Stimulated activated CD4-positive, alpha-beta T cell treated with anti-CD3 and anti-CD28 coated beads, Interleukin-15, amount 100 ng/mL, for 24 hours (primary cell): ENCODE measurements at regions not wholly inside any gene's neighbourhood (a gene's known extent, or its start where the extent isn't known, plus 50 kb on each side); places are given as distances from the start of the nearest gene placed in this dataset.
"Not testable (repeated sequence)": the region's sequence is repeated elsewhere in the genome, so short reads cannot be mapped to it uniquely, and the experiment has no call there.

ENCODE experiments used
- DNase-seq: peaks from one replicate; pipeline ENCODE4 v3.0.0-alpha.2; 2020

DNA sequence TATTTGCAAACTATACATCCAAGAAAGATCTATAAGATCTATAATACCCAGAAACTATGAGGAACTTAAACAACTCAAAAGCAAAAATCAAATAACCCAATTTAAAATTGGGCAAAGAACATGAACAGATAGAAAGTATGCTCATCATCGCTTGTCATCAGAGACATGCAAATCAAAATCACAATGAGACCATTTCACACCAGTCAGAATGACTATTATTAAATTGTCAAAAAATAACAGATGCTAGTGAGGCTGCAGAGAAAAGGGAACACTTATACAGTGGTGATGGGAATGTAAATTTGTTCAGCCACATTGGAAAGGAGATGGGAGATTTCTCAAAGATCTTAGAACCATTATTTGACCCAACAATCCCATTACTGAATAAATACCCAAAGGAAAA, 1451.7 kb upstream of the ADGRL3 start:
- DNase-seq: no peak

DNA sequence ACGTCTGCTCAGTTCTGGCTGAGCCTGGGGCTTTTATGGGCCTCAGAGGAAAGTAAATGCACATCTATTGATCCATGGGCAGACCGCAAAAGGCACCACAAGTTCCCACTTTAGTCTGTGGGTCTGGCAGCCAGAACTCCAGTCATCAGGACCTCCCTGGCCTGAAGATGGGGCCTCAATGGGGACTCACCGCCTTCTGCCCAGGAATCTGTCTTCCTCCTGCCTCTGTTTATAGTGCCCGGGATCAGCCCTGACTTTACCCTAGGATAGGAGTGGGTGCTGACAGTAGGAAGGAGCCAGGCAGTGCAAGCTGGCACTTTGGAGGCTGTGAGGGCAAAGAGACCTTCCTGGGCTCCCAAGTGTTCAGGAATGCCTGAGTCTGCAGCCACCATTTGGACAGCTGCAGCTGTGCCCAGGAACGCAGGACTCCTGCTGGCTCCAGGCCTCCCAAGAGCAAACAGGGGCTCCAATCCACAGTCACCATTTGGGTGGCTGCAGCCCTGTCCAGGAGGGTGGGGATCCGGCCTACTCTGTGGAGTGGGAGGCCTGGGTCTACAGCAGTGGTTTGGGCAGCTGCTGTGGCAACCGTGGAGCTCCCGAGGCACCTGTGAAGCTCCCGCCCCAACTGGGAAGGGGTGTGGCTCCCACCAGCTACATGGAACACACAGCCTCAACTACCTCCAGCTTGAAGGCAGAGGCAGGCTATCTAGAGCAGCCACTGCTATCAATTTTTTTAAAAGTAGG, 1440.9 kb upstream of the ADGRL3 start:
- no peak for DNase-seq

DNA sequence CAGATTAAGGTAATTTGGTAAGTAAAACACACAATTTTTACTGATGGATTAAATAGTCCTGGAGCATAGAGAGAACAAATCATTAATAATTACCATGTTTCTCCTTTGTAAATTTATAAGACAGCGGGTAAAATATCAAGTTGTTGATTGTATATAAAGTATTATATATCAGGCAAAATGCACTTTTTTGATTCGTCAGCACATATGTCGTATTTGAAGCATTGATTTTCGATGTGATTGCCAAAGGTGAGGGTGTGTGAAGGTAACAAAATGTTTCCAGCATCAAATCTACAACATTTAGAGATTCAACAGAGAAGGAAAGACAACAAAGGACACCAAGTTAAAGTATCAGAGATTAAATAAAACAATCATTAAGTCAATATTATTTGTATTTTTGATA, 1437.8 kb upstream of the ADGRL3 start:
- DNase-seq: no peak

DNA sequence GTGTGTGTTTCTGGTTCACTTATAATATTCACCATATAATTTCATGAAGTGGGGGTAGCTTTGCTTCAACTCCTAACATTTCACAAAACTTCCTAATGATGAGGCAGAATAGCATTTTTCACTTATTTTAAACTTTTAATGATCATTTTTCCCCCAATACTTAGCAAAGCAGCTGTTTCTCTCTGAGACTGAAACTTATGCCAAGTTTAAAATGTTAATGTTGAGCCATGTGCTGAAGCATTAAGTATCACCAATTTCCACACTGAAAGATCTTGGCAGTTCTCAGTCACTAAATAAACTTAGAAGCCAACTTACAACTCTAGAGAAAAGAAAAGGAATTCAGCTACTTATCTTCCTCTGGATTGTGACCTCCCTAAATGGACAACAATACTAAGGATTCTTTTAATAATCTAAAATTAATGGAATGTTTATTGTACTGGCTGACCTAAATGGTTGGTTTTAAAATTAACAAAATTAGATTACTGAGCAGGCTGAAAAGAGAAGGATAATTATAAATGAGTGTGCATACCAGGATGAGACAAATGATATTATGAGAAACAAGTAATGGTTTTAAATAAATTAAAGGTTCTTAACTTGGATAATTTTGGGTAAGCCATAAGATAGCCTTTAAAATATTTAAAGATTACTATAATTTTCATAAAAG, 1429.4 kb upstream of the ADGRL3 start:
- no peak for DNase-seq

DNA sequence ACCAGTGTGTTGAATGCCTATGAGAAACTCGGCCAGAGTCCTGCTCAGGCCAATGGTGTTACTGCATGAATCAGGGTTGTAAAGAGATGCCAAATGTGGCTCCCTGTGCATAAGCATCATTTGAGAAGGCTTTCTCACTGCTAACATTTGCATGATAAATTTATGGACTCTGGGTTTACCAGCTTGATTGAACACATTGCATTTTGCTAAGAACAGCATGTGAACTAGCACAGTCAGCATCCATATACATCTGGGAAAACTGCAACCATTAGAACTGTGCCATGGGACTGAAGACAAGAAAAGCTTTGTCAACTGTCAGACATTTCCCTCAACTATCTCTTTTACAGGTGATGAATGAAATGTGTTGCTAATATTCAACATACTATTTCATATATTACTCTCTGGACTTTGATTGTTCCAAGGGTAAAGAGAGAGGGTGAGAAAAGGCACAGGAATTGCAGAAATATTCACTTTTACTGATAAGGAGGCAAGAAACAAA, 1427.4 kb upstream of the ADGRL3 start:
- no peak for DNase-seq

DNA sequence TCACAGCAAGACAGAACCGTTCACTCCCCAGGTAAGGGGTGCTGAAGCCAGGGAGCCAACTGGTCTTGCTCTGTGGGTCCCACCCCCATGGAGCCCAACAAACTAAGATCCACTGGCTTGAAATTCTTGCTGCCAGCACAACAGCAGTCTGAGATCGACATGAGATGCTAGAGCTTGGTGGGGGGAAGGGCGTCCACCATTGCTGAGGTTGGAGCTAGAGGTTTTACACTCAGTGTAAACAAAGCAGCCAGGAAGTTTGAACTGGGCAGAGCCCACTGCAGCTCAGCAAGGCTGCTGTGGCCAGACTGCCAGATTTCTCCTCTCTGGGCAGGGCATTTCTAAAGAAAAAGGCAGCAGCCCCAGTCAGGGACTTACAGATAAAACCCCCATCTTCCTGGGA, 1419.9 kb upstream of the ADGRL3 start:
- not testable (repeated sequence) for DNase-seq

DNA sequence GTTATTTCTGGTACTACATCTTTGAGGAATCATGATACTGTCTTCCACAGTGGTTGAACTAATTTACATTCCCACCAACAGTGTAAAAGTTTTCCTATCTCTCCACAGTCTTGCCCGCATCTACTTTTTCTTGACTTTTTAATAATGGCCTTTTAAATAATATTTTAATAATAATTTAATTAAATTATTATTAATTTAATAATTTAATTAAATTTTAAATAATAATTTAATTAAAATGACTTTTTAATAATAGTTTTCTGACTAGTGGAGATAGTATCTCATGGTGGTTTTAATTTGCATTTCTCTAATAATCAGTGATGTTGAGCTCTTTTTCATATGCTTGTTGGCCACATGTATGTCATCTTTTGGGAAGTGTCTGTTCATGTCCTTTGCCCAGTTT, 1395.0 kb upstream of the ADGRL3 start:
- no peak for DNase-seq

DNA sequence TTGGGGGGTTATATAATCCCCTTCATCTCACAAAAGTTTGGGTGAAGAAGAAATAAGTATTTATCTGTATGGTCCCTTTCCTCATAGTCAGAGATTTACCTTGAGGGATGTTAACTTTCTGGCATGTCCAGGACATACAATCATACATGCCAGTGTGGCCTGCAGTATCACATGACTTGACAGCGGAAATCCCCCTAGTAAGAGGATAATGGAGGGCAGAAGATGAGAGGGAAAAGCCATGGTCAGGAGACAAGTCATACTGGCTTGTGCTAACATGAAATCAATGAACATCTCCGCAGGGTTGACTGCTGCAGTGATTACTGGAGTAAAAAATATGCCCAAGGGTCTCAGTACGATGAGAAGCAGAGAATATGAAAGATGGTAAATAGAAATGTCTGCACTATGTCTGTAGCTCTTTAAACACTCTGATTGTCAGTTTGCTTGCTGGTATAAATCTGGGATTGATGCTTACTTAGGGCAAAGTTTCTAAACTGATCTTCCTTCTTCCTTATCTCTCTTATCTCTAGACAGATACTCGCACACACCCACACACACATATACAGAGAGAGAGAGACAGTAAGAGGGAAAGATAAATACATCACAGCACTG, 1385.6 kb upstream of the ADGRL3 start:
- DNase-seq: no peak

DNA sequence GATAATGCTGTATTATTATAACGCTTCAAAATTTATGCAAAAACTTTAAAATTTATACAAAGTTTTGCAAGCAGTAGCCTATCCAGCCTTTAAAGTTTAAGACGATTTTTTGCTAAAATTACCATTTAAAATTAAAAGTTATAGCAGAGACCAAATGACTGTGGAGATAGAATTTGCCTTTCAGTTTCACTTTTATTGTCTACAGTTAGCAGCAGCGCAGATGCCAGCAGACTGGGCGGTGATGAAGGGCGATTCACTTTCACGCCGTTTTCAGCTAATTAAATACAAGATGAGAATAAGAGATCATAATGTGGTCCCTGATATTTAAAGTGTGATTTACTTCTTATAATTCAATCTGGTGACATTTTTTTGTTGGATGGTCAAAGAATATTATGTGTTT, 1381.5 kb upstream of the ADGRL3 start:
- DNase-seq: no peak

DNA sequence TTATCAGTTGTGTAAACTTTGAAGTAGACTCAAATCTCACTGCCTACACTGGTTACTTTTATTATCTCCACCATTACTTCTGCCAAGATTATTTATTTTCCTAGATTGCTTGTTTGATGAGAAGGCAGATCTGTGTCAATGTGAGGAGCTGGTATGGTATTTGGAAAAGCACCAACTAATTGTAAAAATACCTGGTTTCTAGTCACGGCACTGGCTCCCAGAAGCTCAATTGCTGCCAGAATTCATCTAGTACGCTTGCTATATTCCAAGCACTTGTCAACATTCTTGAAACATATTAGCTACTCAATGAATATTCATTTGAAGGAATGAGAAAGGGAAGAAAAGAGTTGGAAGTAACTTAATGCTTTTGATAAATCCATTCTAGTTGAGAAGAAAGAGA, 1376.8 kb upstream of the ADGRL3 start:
- no peak for DNase-seq

DNA sequence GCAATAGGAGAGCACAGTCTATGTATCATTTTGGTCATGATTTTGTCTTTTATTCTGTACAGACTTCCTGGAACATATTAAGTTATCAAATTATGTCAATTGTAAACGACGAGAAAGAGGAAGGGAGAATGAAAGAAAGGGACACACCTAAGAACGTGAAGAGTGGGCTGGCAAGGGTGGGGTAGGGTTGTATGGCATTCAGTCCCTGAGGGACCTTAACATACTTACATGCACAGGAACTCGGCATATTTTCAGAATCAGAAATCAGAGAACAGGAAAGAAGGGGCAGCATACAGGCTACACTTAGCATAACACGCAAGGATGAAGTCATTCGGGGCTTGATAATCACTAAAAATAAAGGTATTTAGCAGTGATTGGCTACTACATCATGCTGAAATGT, 1375.0 kb upstream of the ADGRL3 start:
- no peak for DNase-seq

DNA sequence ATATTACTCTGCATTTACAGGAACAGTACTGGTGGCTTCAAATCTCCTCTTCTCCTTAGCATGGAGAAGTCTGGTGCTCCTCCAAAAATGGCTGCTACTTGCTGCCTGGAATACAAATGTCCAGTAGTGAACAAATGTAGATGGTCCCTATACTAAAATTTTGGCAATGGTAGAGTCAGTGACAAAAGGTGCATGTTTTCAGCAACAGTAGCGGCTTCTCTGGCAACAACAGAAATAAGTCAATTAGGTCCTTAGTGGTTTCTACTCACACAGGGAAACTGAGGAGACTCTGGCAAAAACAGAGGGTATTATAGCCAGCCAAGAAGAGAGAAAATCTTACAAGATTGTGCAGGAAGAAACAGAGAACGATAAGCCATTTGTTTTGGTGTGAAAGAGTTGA, 1368.4 kb upstream of the ADGRL3 start:
- DNase-seq: no peak

DNA sequence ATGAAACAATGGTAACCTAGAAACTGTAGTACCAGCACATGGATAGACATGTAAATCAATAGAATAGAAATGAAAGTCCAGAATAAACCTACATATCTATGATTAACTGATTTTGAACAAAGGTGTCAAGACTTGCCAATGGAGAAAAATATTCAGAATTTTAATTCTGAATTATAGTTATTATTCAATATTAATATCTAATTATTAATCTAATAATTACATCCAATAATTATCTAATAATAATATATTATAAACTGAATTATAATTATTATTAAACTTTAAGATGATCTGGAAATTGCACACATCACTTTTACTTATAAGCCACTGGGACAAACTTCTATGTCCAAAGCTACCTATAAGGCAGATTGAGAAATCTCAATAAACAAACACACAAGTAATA, 1365.2 kb upstream of the ADGRL3 start:
- DNase-seq: no peak

DNA sequence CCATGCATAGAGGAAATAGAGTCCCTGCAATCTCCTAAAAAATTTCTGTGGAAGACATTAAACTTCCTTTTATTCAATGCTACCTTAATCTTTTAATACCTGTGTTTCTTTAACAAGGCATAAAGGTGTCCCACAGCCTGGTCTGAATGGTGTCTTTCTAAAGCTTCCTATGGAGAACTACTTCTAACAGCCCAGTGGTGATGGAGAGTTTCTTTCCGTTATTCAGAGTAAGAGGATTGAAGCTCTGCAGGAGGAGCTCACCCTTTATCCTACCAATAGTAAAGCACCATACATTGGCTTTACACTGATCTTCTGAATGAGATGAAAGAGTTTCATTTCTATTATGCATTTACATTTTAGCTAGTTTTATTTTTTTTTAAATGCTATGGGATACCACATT, 1362.4 kb upstream of the ADGRL3 start:
- DNase-seq: no peak

DNA sequence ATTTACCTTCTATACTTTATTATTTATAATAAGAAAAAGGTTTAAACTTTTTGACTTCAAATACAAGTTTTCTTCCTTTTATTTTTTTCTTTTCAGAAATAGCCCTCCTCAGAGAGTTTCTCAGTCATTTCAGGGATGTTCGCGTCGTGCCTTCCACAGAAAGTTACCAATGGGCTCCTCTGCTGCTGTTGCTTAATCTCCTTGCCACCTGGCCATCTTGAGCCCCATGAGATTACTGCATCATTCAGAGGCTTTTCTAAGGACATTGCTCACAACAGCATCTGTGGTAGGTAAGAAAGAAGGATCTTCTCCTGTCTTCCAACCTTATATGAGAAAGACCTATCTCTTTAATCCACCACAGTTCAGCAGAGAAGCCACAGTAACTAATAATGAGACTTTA, 1361.9 kb upstream of the ADGRL3 start:
- no peak for DNase-seq

DNA sequence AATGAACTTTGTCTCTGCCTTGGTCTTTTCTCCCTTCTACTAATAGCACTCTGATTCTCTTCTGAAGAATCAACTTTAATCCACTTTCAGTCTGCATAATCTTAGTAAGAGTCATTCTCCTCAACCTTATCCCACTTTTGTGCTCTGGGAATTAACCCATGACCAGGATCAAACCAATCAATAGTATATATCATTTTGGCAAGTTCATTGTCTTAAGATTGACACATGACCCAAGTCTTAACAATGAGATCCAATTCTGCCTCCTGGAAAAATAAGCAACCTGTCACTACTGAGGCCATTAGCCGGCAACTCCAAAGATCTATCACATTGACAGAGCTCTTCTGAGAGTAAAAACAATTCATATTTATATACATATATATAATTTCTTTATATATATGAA, 1358.4 kb upstream of the ADGRL3 start:
- no peak for DNase-seq

DNA sequence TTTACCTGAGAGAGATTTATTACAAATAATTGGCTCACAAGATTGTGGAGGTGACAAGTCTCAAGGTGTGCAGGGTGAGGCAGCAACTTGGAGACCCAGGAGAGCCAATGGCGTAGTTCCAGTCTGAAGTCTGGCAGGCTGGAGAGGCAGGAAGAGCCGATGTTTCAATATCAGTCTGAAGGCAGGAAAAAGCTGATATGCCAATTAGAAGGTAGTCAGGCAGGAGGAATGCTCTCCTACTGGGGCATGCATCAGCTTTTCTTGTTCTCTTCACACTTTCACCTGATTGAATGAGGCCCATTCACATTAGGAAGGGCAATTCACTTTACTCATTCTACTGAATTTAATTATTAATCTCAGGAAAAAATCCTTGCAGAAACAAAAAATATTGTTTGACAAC, 1351.7 kb upstream of the ADGRL3 start:
- no peak for DNase-seq

DNA sequence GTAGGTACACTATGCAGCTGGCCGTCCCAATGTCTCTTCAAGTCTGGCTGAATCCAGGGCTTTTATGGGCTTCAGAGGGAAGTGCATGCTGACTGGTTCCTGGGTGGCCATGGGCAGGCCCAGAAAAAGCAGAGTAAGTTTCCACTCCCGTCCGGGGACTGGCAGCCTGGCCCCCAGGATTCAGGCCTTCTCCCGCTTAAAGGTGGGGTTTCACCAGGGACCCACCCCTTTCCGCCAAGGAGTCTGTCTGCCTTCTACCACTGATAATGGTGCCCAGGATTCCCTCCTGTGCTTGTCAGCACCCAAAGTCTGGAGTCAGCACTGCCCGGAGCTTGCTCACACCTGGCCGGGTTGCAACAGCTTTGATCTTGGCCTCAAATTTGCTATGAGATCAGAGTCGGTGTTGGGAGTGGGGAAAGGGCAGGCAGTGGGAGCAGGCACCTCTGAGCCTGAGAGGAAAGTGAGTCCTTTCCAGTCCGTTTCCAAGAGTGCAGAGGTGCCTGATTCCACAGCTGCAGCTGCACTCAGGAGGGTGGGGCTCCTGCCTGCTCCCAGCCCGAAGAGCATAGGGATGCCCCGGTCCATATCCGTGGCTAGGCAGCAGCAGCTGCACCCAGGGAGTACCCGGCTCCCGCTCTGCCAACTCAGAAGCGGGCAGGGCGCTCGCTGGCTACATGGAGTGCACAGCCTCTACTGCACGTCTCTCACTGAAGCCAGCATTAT, 1344.3 kb upstream of the ADGRL3 start:
- DNase-seq: no peak

DNA sequence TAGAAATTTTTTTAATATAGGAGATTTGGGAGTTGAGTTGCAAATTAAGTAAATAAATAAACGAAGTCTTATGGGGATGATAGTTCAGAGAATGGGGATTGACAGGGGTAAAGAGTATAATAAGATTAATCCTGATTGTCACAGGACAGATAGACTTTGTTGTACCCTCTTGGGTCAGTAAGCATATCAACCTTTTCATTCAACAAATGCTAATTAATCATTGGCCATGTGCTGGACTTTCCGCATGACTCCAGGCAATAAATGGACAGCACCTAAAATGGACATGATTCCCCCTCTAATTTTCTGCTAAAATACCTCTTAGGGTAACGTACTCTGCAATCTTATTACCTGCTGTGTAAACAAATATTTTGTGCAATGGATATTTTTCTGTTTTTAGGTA, 1331.1 kb upstream of the ADGRL3 start:
- DNase-seq: no peak

DNA sequence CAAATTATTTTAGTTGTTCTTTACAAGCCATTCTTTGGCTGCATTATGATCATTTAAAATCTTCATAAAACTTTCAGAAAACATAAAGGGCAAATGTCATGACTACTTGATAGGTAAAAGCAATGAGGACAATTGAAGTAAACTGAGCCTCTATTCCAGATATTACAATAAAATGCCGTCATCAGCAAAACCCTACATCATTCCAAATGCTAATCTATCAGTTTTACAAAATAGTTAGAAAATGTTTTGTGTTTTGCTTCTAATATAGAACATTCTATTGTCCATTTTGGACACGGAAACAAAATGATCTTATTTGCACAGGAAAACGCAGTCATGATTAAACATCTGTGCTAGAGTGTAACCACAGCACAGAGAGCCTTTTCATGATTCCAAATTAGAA, 1330.6 kb upstream of the ADGRL3 start:
- DNase-seq: no peak

DNA sequence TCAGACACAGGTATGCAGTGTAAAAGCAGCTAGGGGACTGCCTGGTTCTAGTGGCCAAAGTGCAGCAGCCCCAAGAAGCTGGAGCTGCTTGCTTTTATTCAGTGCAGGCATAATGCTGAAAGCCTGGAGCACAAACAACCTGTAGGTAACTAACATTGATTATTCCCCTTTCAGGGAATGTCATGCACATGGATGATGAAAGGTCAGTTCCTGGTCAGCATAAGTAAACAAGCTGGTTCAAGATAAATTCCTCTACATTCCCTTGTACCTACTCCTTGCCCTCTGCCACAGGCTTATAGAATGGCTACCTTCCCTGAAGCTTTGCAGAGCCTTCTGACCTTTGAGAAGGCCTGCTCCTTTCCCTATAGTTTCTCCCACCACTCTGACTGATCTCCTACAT, 1318.5 kb upstream of the ADGRL3 start:
- DNase-seq: no peak

DNA sequence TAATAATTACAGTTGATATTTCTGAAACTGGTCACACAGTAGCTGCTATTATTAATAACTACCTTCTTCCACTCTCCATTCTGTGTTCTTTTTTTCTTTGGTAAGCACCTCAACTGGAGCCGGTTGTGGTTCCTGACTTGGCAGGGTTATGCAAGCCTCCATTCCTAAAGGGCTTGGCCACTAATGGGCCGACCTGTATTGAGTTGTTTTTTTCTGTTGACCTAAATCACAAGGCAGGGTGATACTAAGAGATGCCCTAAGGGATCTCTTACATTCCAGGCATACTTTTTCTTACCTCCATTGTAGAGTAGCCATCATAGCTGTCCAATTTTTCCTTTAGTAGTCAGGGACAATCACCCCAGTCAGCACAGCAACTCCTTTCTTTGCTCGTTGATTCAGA, 1295.8 kb upstream of the ADGRL3 start:
- DNase-seq: no peak

DNA sequence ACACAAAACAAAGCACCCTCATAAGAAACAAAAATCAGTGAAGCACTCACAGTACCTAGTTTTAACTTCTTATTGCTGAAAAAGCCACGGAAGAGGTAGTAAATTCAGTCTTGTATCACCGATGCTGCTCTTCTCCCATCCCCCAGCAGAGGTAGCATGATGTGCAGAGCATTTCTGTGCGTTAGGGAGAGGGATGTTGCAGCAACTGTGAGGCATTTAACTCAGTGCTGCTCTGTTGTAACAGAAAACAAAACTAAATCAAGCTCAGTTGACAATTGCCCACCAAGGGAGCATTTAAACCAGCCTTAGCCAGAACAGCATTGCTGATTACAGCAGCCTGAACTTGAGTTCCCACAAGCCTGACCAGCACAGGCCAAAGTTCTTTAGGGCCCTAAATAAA, 1279.7 kb upstream of the ADGRL3 start:
- DNase-seq: no peak

DNA sequence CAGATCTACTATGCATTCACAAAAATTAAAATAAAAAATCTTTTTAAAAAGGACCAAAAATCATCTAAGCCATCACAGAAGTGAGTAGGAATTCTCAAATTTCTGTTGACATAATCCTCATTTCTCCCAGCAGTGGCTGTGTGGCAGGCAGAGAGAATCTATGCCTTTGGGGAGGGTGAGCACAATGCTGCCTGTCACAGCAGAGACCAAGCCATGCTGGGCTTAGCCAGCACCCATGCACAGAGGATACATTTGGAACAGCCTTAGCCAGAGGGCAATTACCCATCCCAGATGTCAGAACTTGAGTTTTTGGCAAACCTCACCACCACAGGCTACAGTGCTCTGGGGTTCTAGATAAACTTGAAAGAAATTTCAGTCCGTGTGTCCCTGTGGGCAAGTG, 1274.8 kb upstream of the ADGRL3 start:
- DNase-seq: no peak
